LNCAP (cell line): ENCODE measurements at regions not wholly inside any gene's neighbourhood (a gene's known extent, or its start where the extent isn't known, plus 50 kb on each side); places are given as distances from the start of the nearest gene placed in this dataset.

Experiments used
- CTCF ChIP-seq: fragments of 450-650 bp; IDR thresholded peaks from 2 replicates; pipeline ENCODE4 v1.5.1; 2017; ENCODE audit warnings: mild to moderate bottlenecking

GRCh38 chr15:60275624-60276023 lies 122.2 kb downstream of the ANXA2 start:
- no peak for TF ChIP-seq CTCF

DNA sequence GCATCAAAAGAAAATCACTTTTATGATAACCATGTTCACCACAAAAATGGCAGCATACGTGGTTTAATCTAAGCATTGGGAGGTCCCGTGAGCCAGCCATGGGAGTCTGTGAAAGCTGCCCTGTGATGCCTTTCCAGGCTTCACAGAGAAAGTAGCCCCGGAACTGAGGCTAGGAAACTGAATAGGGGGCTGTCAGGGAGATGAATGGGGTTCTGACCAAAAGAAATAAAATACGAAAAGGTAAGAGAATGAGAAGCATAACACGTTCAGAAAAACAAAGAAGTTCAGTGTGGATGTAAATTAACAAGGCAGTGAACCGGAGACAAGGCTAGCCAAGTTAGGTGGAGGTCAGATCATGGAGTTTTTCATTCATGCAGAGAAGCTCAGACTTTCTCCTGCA lies 118.9 kb downstream of the ANXA2 start:
- TF ChIP-seq CTCF = no peak

DNA sequence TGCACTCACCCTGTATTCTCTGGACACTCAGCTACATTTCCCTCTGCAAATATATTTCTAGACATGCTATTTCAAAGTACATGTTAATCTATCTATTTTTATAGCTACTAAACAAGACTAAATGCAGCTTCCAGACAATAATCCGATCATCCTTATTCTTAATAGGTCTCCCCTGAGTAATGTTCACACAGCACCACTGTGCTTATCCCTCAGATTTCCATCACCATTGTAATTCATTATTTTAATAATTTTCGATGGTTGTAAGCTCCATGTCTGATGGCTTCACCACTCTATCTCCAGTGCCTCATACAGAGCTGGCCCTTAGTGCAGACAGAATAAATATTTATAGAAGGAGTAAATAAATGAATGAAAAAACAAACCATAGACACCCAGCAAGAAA lies 117.5 kb downstream of the ANXA2 start:
- TF ChIP-seq CTCF = no peak

DNA sequence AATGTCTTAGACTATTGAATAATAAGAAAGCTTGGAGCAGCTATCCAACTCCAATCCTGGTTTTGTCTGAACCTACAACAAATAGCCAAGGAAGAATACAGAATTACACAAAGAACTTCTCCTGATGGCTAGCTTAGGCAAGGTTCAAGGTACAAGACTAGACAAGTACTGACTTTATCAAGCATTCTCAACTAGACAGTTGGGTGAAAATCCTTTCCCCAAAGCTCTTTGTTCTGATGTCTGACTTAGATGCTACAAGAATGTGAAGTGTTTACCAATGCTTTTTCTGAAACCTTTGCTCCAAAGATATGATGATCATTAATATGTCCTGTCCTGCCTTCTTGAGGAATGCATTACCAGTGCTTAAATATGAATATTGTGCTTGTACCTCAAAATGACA lies 113.8 kb downstream of the ANXA2 start:
- no peak for TF ChIP-seq CTCF

GRCh38 chr15:60297047-60297446 lies 100.7 kb downstream of the ANXA2 start:
- TF ChIP-seq CTCF = no peak
